ENCODE measurements at regions not wholly inside any gene's neighbourhood (a gene's known extent, or its start where the extent isn't known, plus 50 kb on each side); places are given as distances from the start of the nearest gene placed in this dataset.

DNA sequence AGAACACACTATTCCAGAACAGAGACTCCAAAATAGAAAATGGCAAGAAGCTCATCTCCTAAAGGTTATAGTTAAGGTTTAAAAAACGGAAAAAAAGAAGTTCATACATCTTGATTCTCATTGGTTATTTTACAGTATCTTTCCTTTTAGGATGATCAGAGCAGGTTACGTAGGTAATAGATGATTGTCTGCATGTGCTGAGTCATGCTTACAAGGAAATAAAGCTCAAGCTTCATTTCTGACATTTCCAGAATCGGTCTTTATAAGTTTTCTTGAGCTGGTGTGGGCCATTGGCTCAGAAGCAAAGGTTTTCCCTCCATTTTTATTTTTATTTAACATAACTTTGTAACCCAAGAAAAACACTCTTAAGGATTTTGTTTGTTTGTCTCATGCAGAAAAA lies 1030.3 kb upstream of the CDH8 start:
- H3K27me3 Mint-ChIP-seq, result no peaks in the 10 kb centered on the region
- H3K4me3 Mint-ChIP-seq, result no peak overlapping the region
- H3K36me3 Mint-ChIP-seq (ENCODE audit: low read depth), result no peaks in the 10 kb centered on the region
- ChIA-PET POLR2A (no interaction called here), CTCF (no interaction called here)
- H3K9me3 Mint-ChIP-seq (ENCODE audit: low read depth), result peaks cover 23% of the 10 kb centered on the region
- no peaks in the 10 kb centered on the region for H3K4me1 Mint-ChIP-seq
- no peak for ATAC-seq
- intact Hi-C loops (cut with DNase I, micrococcal nuclease), result no loop called here
- DNase-seq, result no peak
- H3K27ac Mint-ChIP-seq, result no peak overlapping the region

DNA sequence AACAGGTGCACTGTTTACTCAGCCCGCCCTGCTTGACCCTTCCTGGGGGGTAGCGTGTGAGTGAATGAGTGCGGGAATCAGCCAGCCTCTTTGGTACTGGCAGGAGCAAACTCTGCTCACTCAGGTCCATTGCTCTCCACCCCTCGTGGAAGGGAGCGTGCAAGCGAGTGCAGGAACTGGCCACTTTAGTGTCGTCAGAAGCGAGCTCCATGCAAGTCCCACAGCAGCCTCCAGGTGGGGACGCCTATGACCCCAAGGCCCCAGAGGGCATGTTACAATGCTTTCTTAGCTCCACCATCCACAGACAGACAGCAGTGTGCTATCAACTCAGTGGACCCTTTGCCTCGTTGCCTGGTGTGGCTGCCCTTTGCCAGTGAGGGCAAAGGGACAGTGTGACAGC lies 1025.1 kb upstream of the CDH8 start:
- Mint-ChIP-seq H3K36me3 (ENCODE audit: low read depth) (no peaks in the 10 kb centered on the region), H3K9me3 (ENCODE audit: low read depth) (peaks cover 12% of the 10 kb centered on the region), H3K4me3 (no peak overlapping the region), H3K27me3 (no peaks in the 10 kb centered on the region), H3K27ac (no peak overlapping the region), H3K4me1 (no peaks in the 10 kb centered on the region)
- CTCF ChIA-PET, result no interaction called here
- POLR2A ChIA-PET, result interaction anchor here (0.6 kb wide), 1 partner anchor 934 kb away, joined by 3 read pairs; no protein-coding TSS in a partner anchor
- intact Hi-C loops (cut with DNase I, micrococcal nuclease), result no loop called here
- ATAC-seq (no peak), DNase-seq (no peak)

- Mint-ChIP-seq H3K36me3 (ENCODE audit: low read depth) (no peaks in the 10 kb centered on the region), H3K4me3 (no peak overlapping the region), H3K4me1 (no peaks in the 10 kb centered on the region), H3K9me3 (ENCODE audit: low read depth) (peaks cover 9% of the 10 kb centered on the region), H3K27me3 (no peaks in the 10 kb centered on the region), H3K27ac (no peak overlapping the region)
- intact Hi-C loops (cut with DNase I, micrococcal nuclease), result no loop called here
- CTCF ChIA-PET, result no interaction called here
- ATAC-seq, result no peak
- POLR2A ChIA-PET, result no interaction called here
- DNase-seq, result no peak
Measured at GRCh38 chr16:63059676-63060075, 1023.4 kb upstream of the CDH8 start.

DNA sequence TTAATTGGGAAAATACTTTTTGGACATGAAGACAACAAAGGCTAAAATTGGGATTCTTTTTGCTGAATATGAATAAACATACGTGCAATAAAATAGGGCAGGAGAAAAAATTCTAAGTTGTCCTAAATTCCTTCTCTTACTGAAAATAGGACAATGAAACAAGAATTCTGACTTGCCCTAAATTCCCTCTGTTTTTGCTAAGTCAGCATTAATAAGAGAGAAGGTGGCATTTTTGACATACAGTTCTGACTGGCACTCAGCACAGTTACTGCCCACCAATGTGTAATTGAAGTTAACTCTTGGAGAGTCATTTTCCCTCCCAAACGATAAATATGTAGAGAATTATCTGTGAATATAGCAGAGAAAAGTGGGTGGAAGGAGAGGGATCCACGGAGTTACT lies 1021.1 kb upstream of the CDH8 start:
- Mint-ChIP-seq H3K4me3 (no peak overlapping the region), H3K4me1 (no peaks in the 10 kb centered on the region), H3K27me3 (no peaks in the 10 kb centered on the region), H3K36me3 (ENCODE audit: low read depth) (no peaks in the 10 kb centered on the region), H3K27ac (no peak overlapping the region), H3K9me3 (ENCODE audit: low read depth) (peaks cover 12% of the 10 kb centered on the region)
- intact Hi-C loops (cut with DNase I, micrococcal nuclease), result no loop called here
- DNase-seq, result no peak
- POLR2A ChIA-PET, result no interaction called here
- ATAC-seq, result no peak
- CTCF ChIA-PET, result no interaction called here

DNA sequence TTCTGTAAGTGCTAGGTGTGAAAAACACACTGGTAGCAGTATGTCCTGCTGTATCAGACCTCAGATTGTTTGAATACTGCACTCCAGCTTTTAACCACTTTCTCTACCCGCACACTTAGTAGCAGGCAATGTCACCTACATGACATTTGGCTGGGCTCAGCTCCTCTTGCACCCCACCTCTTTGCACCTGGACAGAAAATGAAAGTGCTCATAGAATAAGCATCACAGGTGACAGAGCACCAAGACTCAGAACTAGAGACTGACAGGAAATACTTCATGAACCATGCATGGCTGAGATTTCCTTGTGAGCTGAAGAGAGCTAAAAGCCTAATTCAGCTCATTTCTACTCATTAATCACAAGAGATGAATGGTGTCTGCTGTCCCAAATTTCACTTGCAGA lies 1014.2 kb upstream of the CDH8 start:
- peaks cover 11% of the 10 kb centered on the region for H3K9me3 Mint-ChIP-seq (ENCODE audit: low read depth)
- H3K4me1 Mint-ChIP-seq, result no peaks in the 10 kb centered on the region
- no peak for ATAC-seq
- no peak for DNase-seq
- no peaks in the 10 kb centered on the region for H3K27me3 Mint-ChIP-seq
- CTCF ChIA-PET, result interaction anchor here (0.7 kb wide), 1 partner anchor 816 kb away, joined by 3 read pairs; no protein-coding TSS in a partner anchor
- no peak overlapping the region for H3K27ac Mint-ChIP-seq
- no peak overlapping the region for H3K4me3 Mint-ChIP-seq
- POLR2A ChIA-PET, result no interaction called here
- intact Hi-C loops (cut with DNase I, micrococcal nuclease), result no loop called here
- H3K36me3 Mint-ChIP-seq (ENCODE audit: low read depth), result no peaks in the 10 kb centered on the region

GRCh38 chr16:63038397-63039106 lies 1002.3 kb upstream of the CDH8 start:
- Mint-ChIP-seq H3K27me3 (no peaks in the 10 kb centered on the region), H3K27ac (no peak overlapping the region), H3K9me3 (ENCODE audit: low read depth) (peaks cover 29% of the 10 kb centered on the region), H3K4me1 (no peaks in the 10 kb centered on the region), H3K36me3 (ENCODE audit: low read depth) (no peaks in the 10 kb centered on the region), H3K4me3 (no peak overlapping the region)
- intact Hi-C loops (cut with DNase I, micrococcal nuclease), result no loop called here
- ATAC-seq (no peak), DNase-seq (no peak)
- POLR2A ChIA-PET, result no interaction called here
- CTCF ChIA-PET, result no interaction called here

DNA sequence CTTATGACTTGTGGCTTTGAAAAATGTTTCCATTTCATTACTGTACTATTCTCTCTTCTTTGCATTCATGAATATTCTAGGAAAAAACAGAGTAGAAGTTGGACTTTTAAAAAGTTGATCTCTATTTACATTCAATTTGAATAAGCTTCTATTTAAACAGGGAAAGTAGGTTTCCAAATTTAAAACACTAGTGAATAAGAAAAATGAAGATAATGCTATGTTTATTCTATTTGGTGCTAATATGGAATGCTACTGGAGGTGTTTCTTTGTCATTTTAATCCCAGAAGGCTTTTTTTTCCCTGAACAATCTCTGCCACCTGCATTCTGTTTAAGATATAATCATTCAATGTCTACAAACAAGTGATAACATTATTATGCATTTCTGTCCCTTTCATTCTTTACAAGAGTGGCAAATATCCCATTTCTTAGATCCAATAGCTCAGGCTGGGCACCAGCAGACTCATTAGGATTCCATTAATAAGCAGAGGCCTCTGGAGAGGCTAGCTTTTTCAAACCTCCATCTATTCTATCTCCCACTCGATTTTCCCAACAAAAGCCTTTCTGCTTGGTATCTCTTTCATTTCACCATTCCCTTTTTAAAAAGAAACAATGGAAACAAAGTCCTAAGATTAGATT lies 1001.6 kb upstream of the CDH8 start:
- ATAC-seq (no peak), DNase-seq (no peak)
- Mint-ChIP-seq H3K27me3 (no peaks in the 10 kb centered on the region), H3K9me3 (ENCODE audit: low read depth) (peaks cover 28% of the 10 kb centered on the region), H3K4me1 (no peaks in the 10 kb centered on the region), H3K4me3 (no peak overlapping the region), H3K36me3 (ENCODE audit: low read depth) (no peaks in the 10 kb centered on the region), H3K27ac (no peak overlapping the region)
- ChIA-PET POLR2A (no interaction called here), CTCF (no interaction called here)
- intact Hi-C loops (cut with DNase I, micrococcal nuclease), result no loop called here

DNA sequence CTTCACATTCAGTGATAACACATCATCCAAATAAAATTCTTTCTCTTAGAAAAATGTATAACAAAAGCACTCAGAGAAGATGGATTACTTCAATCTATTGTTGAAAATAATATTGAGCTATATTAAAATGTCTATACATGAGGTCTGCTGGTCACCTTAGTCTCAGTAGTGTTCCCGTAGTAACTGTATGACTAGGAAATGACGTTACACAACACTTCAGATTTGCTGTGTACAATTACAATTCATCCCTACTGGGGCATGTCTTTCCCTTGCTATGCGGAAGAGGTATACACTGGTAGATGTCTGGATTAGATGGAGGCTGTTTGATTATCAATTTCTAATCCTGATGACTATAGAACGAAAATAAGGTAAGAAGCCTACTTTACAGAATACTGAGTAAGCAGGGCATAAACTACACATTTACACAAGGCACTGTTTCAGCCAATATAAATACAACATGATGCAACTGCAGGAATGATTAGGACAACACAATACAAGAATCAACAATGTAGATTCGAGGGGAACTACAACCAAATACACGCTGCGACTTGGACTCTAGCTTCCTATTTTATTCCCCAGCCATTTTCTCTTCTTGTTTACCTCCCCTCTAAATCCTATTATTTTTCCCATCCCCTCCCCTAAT lies 982.5 kb upstream of the CDH8 start:
- DNase-seq (no peak), ATAC-seq (no peak)
- H3K27me3 Mint-ChIP-seq, result no peaks in the 10 kb centered on the region
- H3K9me3 Mint-ChIP-seq (ENCODE audit: low read depth), result peaks cover 22% of the 10 kb centered on the region
- H3K4me3 Mint-ChIP-seq, result no peak overlapping the region
- no peaks in the 10 kb centered on the region for H3K36me3 Mint-ChIP-seq (ENCODE audit: low read depth)
- ChIA-PET CTCF (no interaction called here), POLR2A (no interaction called here)
- intact Hi-C loops (cut with DNase I, micrococcal nuclease), result no loop called here
- H3K27ac Mint-ChIP-seq, result no peak overlapping the region
- no peaks in the 10 kb centered on the region for H3K4me1 Mint-ChIP-seq

GRCh38 chr16:63008688-63009087 lies 972.5 kb upstream of the CDH8 start:
- ATAC-seq, result no peak
- POLR2A ChIA-PET, result no interaction called here

GRCh38 chr16:63005356-63005755 lies 969.1 kb upstream of the CDH8 start:
- Mint-ChIP-seq H3K4me1 (no peaks in the 10 kb centered on the region), H3K9me3 (ENCODE audit: low read depth) (peaks cover 28% of the 10 kb centered on the region), H3K27ac (no peak overlapping the region), H3K4me3 (no peak overlapping the region), H3K36me3 (ENCODE audit: low read depth) (no peaks in the 10 kb centered on the region), H3K27me3 (no peaks in the 10 kb centered on the region)
- CTCF ChIA-PET, result no interaction called here
- no peak for ATAC-seq
- DNase-seq, result no peak
- intact Hi-C loops (cut with DNase I, micrococcal nuclease), result no loop called here
- POLR2A ChIA-PET, result no interaction called here

More at GRCh38 chr16:63008688-63009087, 972.5 kb upstream of the CDH8 start:
- Mint-ChIP-seq H3K27me3 (no peaks in the 10 kb centered on the region), H3K4me1 (no peaks in the 10 kb centered on the region), H3K4me3 (no peak overlapping the region), H3K27ac (no peak overlapping the region), H3K36me3 (ENCODE audit: low read depth) (no peaks in the 10 kb centered on the region), H3K9me3 (ENCODE audit: low read depth) (peaks cover 31% of the 10 kb centered on the region)
- intact Hi-C loops (cut with DNase I, micrococcal nuclease), result no loop called here
- DNase-seq, result no peak
- CTCF ChIA-PET, result no interaction called here

GRCh38 chr16:62989480-62989879 lies 953.2 kb upstream of the CDH8 start:
- H3K4me3 Mint-ChIP-seq, result no peak overlapping the region
- no peaks in the 10 kb centered on the region for H3K4me1 Mint-ChIP-seq
- intact Hi-C loops (cut with DNase I, micrococcal nuclease), result no loop called here
- no peak overlapping the region for H3K27ac Mint-ChIP-seq
- DNase-seq, result no peak
- H3K27me3 Mint-ChIP-seq, result no peaks in the 10 kb centered on the region
- no peaks in the 10 kb centered on the region for H3K36me3 Mint-ChIP-seq (ENCODE audit: low read depth)
- ATAC-seq, result no peak
- peaks cover 13% of the 10 kb centered on the region for H3K9me3 Mint-ChIP-seq (ENCODE audit: low read depth)
- ChIA-PET POLR2A (no interaction called here), CTCF (no interaction called here)

GRCh38 chr16:62985722-62986121 lies 949.5 kb upstream of the CDH8 start:
- ChIA-PET POLR2A (no interaction called here), CTCF (no interaction called here)

More at GRCh38 chr16:62985722-62986121, 949.5 kb upstream of the CDH8 start:
- H3K27ac Mint-ChIP-seq, result no peak overlapping the region
- DNase-seq (no peak), ATAC-seq (no peak)
- H3K27me3 Mint-ChIP-seq, result no peaks in the 10 kb centered on the region
- intact Hi-C loops (cut with DNase I, micrococcal nuclease), result no loop called here
- H3K9me3 Mint-ChIP-seq (ENCODE audit: low read depth), result peaks cover 18% of the 10 kb centered on the region
- no peaks in the 10 kb centered on the region for H3K36me3 Mint-ChIP-seq (ENCODE audit: low read depth)
- H3K4me3 Mint-ChIP-seq, result no peak overlapping the region
- H3K4me1 Mint-ChIP-seq, result no peaks in the 10 kb centered on the region
